HG03066 (cell line): ENCODE measurements at regions not wholly inside any gene's neighbourhood (a gene's known extent, or its start where the extent isn't known, plus 50 kb on each side); places are given as distances from the start of the nearest gene placed in this dataset.
A peak's percentile ranks its signal among the peaks of the same experiment; 100 is the strongest.

Experiments used
- ATAC-seq: cut with Tn5 transposase; IDR thresholded peaks from one replicate; pipeline ENCODE4 v1.9.1; 2021; ENCODE audit warnings: low read depth; ENCODE audit not compliant: unreplicated experiment

DNA sequence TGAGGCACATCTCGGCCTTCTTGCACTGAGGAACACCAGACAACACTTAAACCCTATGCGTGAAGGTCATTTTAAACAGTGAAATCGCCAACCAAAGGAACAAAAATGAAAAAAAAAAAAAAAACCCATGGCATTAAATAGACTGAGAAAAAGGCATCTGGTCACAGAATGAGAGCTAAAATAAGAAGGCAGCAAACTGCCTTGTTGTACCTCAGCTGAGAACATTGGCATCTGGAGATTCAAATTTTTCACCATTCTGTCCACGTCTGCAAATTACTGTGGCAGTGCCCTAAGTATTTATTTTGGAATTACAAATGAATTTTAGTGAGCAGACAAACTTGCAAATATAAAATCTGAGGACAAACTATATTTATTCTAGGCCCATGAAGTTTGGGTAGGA lies 82.6 kb upstream of the POU1F1 start:
- no peak for ATAC-seq

GRCh38 chr3:87358066-87358465 lies 81.7 kb upstream of the POU1F1 start:
- no peak for ATAC-seq

DNA sequence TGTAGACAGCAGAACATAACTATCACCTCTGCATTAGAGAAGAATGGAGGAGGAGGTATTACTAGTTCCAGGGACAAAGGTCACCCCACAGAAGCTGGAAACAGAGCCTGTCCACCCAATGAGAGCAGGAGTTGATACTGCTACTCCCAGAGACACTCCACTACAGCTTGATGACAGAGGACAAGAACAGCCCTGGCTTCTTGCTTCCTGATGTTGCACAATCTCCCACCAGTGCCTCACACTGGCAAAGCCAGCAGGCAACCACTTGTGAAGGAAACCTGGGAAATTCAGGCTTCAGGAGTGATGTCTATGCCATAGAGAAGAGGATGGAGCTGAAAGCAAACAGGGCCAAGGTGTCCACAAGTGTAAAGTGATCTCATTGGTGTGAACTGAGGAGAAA lies 78.0 kb upstream of the POU1F1 start:
- no peak for ATAC-seq

DNA sequence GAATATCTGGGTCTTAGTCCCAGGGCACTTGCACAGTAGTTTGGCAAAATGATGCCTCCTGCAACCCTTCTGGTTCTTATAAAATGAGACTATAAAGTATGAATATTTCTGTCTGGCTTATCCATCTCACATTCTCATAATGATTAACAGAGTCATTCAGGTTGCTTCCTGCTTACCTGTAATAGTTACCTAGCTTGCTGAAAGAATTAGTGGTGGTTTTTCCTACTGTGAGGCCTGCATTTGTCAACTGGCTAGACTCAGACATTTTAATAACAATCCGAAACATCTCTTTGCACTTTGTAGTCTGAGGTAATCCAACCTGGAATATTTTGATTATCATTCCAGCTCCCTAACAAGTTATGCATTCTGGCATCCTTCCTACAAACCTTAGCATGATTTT lies 75.6 kb upstream of the POU1F1 start:
- no peak for ATAC-seq

GRCh38 chr3:87350367-87351199 lies 74.2 kb upstream of the POU1F1 start:
- ATAC-seq: peak; percentile 99

DNA sequence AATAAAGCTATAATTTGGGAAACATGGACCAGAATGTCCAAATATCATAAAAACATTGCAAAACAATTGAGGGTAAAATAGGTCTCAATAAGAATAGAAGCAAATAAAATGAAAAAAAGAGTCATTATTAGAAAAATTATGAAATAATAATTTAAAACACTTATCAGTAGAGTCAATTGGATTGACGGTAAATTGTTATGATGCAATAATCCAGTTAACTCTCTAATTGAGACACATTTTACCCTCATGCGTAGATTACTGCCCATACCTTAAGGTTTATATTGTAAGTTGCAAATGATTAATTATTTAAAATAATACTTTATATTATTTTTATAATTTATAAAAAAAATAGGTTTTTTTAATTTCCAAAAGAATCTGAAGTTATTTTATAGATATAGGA lies 73.4 kb upstream of the POU1F1 start:
- ATAC-seq: no peak

DNA sequence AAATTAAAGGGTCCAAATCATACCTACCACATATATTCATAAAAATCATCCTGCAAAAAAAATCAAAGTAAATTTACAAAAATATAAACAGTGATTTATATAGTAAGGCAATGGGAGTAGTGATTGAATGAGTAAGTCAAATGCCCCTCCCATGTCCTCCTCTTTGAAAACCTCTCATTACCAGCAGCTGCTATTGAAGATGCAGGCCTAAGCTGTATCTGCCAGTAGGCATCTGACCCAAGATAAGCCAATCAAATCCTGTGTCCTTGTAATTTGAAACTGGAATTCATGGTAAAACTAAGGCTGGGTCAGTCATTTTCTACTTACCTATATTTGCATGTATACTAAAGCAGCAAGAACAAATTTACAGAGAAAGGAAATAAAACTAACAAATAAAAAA lies 60.4 kb upstream of the POU1F1 start:
- no peak for ATAC-seq

- ATAC-seq: no peak
These were observed 59.5 kb upstream of the POU1F1 start for GRCh38 chr3:87335931-87336330.

DNA sequence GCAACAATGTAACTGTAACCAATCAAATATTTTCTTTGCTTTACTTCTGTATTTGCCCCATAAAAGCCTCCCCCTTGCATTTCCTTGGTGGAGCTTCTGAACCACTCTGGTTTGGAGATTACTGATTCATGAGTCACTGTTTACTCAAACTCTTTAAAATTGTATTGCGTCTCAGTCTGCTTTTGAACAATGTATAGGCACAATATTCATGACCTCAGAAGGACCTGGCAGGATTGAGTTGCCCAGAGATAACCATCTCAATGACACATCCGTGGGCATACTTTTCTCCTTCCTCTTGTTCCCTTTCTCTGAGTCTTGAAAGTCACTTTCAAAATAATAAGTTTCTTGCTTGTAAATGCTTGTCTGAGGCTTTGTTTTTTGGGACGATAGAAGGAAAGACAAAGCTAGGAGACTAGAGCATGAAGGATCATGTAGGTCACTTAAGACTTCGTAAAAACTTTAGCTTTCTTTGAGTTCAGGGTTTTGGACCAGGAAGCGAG lies 57.1 kb upstream of the POU1F1 start:
- no peak for ATAC-seq

- ATAC-seq: no peak
These were observed 56.4 kb upstream of the POU1F1 start for GRCh38 chr3:87332789-87333188.

DNA sequence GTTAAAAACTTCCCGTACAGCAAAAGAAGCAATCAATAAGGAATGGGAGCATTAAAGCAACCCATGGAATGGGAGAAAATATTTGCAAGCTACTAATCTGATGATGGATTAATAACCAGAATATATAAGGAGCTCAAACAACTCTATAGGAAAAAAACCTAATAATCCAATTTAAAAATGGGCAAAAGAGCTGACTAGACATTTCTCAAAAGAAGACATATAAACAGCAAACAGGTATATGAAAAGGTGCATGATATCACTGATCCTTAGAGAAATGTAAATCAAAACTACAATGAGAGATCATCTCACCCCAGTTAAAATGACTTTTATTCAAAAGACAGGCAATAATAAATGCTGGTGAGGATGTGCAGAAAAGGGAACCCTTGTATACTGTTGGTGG lies 52.7 kb upstream of the POU1F1 start:
- no peak for ATAC-seq
